ENCODE measurements at regions not wholly inside any gene's neighbourhood (a gene's known extent, or its start where the extent isn't known, plus 50 kb on each side); places are given as distances from the start of the nearest gene placed in this dataset.

DNA sequence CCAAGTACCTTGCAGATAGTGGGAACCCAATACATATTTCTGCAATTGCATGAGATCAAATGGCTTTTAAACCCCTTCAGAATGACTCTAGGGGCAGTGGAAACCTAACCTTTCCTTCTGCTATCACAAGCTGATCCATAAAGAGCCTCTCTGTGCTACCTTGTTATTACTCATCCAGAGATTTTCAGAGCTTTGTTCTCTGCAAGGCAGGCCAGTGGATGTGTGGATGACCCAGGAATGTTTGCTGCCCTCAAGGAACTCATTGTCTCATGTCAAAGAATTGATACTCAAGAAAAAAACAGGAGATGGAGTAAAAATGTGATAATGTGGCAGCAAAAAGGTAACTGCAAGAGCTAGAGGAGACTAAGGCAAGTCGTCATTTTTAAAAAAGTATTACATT is 164.1 kb downstream of the HMHB1 start:
- no peak for DNase-seq
- no peaks in the 10 kb centered on the region for H3K9me2 ChIP-seq (ENCODE audit: insufficient read depth)
- no peak overlapping the region for H3K27ac ChIP-seq
- no TSS peak for BruUV-seq (replicated peaks)
- H3K4me1 ChIP-seq (replicated peaks; ENCODE audit: insufficient read depth), result peaks cover 35% of the 10 kb centered on the region
- CTCF ChIA-PET, result no interaction called here
- intact Hi-C loops (cut with micrococcal nuclease; ENCODE audit: unreplicated experiment), result loop anchor here (5.0 kb wide), 1 partner anchor 161 kb away; no protein-coding TSS in a partner anchor
- no peaks in the 10 kb centered on the region for H4K20me1 ChIP-seq (ENCODE audit: insufficient read depth)
- no peak for TF ChIP-seq EZH2 (IDR thresholded peaks at IDR 0.05; ENCODE audit: low read depth)
- TF ChIP-seq, protein P1, sequence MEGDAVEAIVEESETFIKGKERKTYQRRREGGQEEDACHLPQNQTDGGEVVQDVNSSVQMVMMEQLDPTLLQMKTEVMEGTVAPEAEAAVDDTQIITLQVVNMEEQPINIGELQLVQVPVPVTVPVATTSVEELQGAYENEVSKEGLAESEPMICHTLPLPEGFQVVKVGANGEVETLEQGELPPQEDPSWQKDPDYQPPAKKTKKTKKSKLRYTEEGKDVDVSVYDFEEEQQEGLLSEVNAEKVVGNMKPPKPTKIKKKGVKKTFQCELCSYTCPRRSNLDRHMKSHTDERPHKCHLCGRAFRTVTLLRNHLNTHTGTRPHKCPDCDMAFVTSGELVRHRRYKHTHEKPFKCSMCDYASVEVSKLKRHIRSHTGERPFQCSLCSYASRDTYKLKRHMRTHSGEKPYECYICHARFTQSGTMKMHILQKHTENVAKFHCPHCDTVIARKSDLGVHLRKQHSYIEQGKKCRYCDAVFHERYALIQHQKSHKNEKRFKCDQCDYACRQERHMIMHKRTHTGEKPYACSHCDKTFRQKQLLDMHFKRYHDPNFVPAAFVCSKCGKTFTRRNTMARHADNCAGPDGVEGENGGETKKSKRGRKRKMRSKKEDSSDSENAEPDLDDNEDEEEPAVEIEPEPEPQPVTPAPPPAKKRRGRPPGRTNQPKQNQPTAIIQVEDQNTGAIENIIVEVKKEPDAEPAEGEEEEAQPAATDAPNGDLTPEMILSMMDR (conservative IDR thresholded peaks at IDR 0.05), result no peak
- POLR2A ChIA-PET (ENCODE audit: unreplicated experiment), result no interaction called here
- peaks cover 5% of the 10 kb centered on the region for H3F3A ChIP-seq (ENCODE audit: insufficient read depth, low read depth)
- no peak overlapping the region for H3K4me3 ChIP-seq
- H3K79me2 ChIP-seq (ENCODE audit: low read depth), result no peaks in the 10 kb centered on the region
- no peaks in the 10 kb centered on the region for H3K36me3 ChIP-seq (ENCODE audit: low read depth)
- no peaks in the 10 kb centered on the region for H3K27me3 ChIP-seq (ENCODE audit: insufficient read depth, low read depth)
- no peak overlapping the region for H3K4me2 ChIP-seq
- peaks cover 4% of the 10 kb centered on the region for H3K9me3 ChIP-seq (ENCODE audit: insufficient read depth, low read depth)
- H2AFZ ChIP-seq, result no peak overlapping the region

DNA sequence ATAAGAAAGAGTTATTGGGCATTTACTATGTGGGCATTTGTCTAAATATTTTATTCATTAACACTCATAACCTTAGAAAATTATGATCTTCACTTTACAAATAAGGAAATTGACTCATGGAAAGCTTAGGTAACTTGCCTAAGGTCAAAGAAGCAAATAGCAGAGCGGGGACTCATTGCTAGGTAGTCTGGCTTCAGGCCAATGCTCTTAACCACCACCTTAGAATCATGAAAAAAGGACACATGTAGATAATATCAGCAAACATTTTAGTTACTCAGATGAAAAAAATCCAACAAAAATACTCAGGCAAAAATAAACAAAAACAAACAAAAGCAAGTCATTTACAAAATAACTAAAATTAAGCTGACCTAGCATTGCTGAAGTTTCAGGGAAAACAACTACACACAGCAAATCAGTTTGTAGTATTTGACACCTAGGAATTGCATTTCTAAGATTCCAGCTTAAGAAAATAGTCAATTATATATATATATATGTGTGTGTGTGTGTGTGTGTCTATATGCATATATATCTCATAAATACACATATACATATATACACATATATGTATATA is 166.0 kb downstream of the HMHB1 start:
- Histone ChIP-seq H3K79me2 (ENCODE audit: low read depth) (no peaks in the 10 kb centered on the region), H2AFZ (no peak overlapping the region), H3K36me3 (ENCODE audit: low read depth) (no peaks in the 10 kb centered on the region), H3K9me2 (ENCODE audit: insufficient read depth) (no peaks in the 10 kb centered on the region), H3K27me3 (ENCODE audit: insufficient read depth, low read depth) (no peaks in the 10 kb centered on the region), H4K20me1 (ENCODE audit: insufficient read depth) (no peaks in the 10 kb centered on the region), H3K4me3 (no peak overlapping the region), H3K27ac (peak overlapping the region; percentile 54), H3K4me2 (peak overlapping the region; percentile 37; the same call in 1 of the 2 replicates), H3K4me1 (replicated peaks; ENCODE audit: insufficient read depth) (peaks cover 35% of the 10 kb centered on the region), H3F3A (ENCODE audit: insufficient read depth, low read depth) (peaks cover 5% of the 10 kb centered on the region), H3K9me3 (ENCODE audit: insufficient read depth, low read depth) (peaks cover 4% of the 10 kb centered on the region)
- ChIA-PET CTCF (no interaction called here), POLR2A (ENCODE audit: unreplicated experiment) (interaction anchor here (0.5 to 0.7 kb wide), 3 partner anchors 10 to 1661 kb away, joined by 3 to 4 read pairs (median 3); no protein-coding TSS in a partner anchor)
- peak; percentile 68 to 98 for DNase-seq
- intact Hi-C loops (cut with micrococcal nuclease; ENCODE audit: unreplicated experiment), result loop anchor here (5.0 kb wide), 1 partner anchor 159 kb away; no protein-coding TSS in a partner anchor
- no TSS peak for BruUV-seq (replicated peaks)
- TF ChIP-seq, protein P1 (conservative IDR thresholded peaks at IDR 0.05), result no peak
- no peak for TF ChIP-seq EZH2 (IDR thresholded peaks at IDR 0.05; ENCODE audit: low read depth)

DNA sequence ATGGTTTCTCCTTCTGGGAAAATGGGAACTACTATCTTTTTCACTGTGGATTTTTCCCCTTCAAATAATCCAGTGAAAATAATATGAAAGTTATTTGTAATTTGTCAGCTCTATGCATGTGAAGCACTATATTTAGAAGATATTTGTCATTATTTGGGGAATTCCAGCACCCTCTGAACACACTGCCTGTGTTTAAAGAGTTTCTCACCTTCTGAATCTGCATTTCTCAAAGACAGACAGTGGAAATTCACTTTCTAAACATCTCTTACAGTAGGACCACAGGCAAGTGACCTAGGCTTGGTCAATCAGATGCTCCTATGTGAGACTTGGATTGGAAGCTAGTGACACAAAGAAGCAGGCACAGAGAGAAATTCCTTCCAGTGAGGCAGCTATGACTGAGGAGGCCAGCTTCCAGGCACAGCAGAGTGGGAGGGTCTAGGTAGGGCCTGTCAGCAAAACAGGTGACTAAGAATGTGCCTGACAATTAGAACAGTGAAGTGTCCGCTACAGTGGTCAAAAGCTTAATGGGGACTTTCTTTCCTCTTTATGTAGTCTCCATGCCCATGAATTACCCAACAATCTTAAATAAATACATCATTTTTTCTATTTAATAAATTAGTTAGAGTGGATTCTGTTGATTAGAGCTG is 167.2 kb downstream of the HMHB1 start:
- POLR2A ChIA-PET (ENCODE audit: unreplicated experiment), result no interaction called here
- 0 out of 2 replicates have a peak overlapping the region, but pooled peaks have one; percentile 32 for H3K4me2 ChIP-seq
- H3K27ac ChIP-seq, result no peak overlapping the region
- no peaks in the 10 kb centered on the region for H3K36me3 ChIP-seq (ENCODE audit: low read depth)
- TF ChIP-seq, protein P1 (conservative IDR thresholded peaks at IDR 0.05), result no peak
- TF ChIP-seq EZH2 (IDR thresholded peaks at IDR 0.05; ENCODE audit: low read depth), result no peak
- intact Hi-C loops (cut with micrococcal nuclease; ENCODE audit: unreplicated experiment), result loop anchor here (5.0 kb wide), 1 partner anchor 158 kb away; no protein-coding TSS in a partner anchor
- no peaks in the 10 kb centered on the region for H4K20me1 ChIP-seq (ENCODE audit: insufficient read depth)
- peaks cover 5% of the 10 kb centered on the region for H3F3A ChIP-seq (ENCODE audit: insufficient read depth, low read depth)
- H3K4me1 ChIP-seq (replicated peaks; ENCODE audit: insufficient read depth), result peaks cover 35% of the 10 kb centered on the region
- CTCF ChIA-PET, result interaction anchor here (0.6 kb wide), 1 partner anchor 80 kb away, joined by 3 read pairs; no protein-coding TSS in a partner anchor
- H3K27me3 ChIP-seq (ENCODE audit: insufficient read depth, low read depth), result no peaks in the 10 kb centered on the region
- no peak for DNase-seq
- H3K4me3 ChIP-seq, result no peak overlapping the region
- no peaks in the 10 kb centered on the region for H3K9me2 ChIP-seq (ENCODE audit: insufficient read depth)
- H2AFZ ChIP-seq, result no peak overlapping the region; the same call in 1 of the 2 replicates
- BruUV-seq (replicated peaks), result no TSS peak
- H3K9me3 ChIP-seq (ENCODE audit: insufficient read depth, low read depth), result peaks cover 4% of the 10 kb centered on the region
- H3K79me2 ChIP-seq (ENCODE audit: low read depth), result no peaks in the 10 kb centered on the region

All from PC-9 (cell line).